ENCODE measurements at regions not wholly inside any gene's neighbourhood (a gene's known extent, or its start where the extent isn't known, plus 50 kb on each side); places are given as distances from the start of the nearest gene placed in this dataset.

DNA sequence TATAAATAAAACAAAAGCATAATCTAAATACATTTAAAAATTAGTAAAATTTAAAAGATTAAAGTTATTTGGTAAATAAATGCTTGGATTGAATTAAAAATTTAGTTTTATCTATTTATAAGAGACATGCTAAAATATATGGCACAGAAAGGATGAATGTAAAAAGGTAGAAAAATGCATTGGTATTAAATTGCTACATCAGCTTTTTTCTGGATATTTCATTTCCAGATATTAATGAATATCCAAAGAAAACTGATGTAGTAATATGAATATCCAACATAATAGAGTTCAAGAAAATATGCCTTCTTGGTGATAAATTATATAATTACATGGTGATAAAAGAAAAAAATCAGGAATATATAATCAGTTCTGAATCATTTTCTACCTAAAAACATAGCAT is 1743.9 kb downstream of the RPA4 start:
- H3K9me3 ChIP-seq = no peaks in the 10 kb centered on the region
- intact Hi-C loops (cut with DNase I) = no loop called here
- no peaks in the 10 kb centered on the region for H3K27me3 ChIP-seq
- TF ChIP-seq, protein P1, sequence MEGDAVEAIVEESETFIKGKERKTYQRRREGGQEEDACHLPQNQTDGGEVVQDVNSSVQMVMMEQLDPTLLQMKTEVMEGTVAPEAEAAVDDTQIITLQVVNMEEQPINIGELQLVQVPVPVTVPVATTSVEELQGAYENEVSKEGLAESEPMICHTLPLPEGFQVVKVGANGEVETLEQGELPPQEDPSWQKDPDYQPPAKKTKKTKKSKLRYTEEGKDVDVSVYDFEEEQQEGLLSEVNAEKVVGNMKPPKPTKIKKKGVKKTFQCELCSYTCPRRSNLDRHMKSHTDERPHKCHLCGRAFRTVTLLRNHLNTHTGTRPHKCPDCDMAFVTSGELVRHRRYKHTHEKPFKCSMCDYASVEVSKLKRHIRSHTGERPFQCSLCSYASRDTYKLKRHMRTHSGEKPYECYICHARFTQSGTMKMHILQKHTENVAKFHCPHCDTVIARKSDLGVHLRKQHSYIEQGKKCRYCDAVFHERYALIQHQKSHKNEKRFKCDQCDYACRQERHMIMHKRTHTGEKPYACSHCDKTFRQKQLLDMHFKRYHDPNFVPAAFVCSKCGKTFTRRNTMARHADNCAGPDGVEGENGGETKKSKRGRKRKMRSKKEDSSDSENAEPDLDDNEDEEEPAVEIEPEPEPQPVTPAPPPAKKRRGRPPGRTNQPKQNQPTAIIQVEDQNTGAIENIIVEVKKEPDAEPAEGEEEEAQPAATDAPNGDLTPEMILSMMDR (IDR thresholded peaks at IDR 0.05) = no peak
- no peak for TF ChIP-seq POLR2AphosphoS5 (IDR thresholded peaks at IDR 0.05)
- no peak for TF ChIP-seq EP300 (IDR thresholded peaks at IDR 0.05)
- no peak for TF ChIP-seq POLR2A (IDR thresholded peaks at IDR 0.05; ENCODE audit: low read depth)
- H3K4me1 ChIP-seq = no peaks in the 10 kb centered on the region
- H3K4me3 ChIP-seq = no peak overlapping the region
- DNase-seq (ENCODE audit: extremely low spot score) = no peak
- no peak overlapping the region for H3K27ac ChIP-seq (replicated peaks in 1 of 4)
- H3K36me3 ChIP-seq = no peaks in the 10 kb centered on the region

DNA sequence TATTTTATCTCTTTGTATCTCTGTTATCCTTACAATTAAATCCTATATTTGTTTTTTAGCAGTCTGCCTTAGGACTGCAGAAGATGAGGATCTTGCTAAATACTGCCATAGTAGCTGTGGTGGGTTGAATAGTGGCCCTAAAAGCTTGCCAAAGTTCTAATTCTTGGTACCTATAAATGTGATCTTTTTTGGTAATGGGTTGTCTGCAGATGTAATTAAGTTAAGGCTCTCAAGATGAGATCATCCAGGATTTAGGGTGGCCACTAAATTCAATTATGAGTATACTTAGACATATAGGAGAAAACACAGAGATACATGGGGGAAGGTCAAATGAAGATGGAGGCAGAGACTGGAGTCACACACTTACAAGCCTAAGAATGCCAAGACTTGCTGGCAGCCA is 1753.7 kb downstream of the RPA4 start:
- H3K4me3 ChIP-seq = no peak overlapping the region
- no peaks in the 10 kb centered on the region for H3K36me3 ChIP-seq
- no peak overlapping the region for H3K27ac ChIP-seq (replicated peaks in 1 of 4)
- intact Hi-C loops (cut with DNase I) = no loop called here
- DNase-seq (ENCODE audit: extremely low spot score) = no peak
- no peaks in the 10 kb centered on the region for H3K27me3 ChIP-seq
- no peaks in the 10 kb centered on the region for H3K4me1 ChIP-seq
- peaks cover 0 to 5% (median 0%) of the 10 kb centered on the region in 4 donors for H3K9me3 ChIP-seq
- TF ChIP-seq POLR2AphosphoS5 (IDR thresholded peaks at IDR 0.05) = no peak
- TF ChIP-seq, protein P1 (IDR thresholded peaks at IDR 0.05) = no peak

DNA sequence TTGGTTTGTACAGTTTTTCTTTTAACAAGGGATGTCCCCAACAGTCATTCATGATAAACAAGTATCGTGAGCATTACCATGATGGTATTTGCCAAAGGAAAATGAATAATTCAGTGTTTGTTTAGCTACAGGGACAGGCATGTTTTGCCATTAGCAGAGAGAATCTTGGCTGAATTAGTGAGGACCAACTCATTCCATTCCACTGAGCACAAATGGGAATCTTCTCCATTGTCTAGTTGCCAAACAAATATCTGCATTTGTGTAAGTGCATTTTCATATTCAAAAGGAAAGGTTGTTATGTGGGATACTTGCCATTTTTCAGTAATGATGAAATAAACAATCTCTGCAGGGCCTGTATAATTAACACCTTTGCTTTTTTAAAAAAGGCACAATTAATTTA is 1762.6 kb downstream of the RPA4 start:
- intact Hi-C loops (cut with DNase I) = no loop called here
- no peaks in the 10 kb centered on the region for H3K9me3 ChIP-seq
- H3K27me3 ChIP-seq = no peaks in the 10 kb centered on the region
- H3K27ac ChIP-seq (replicated peaks in 1 of 4) = no peak overlapping the region
- TF ChIP-seq POLR2A (IDR thresholded peaks at IDR 0.05; ENCODE audit: low read depth) (no peak), POLR2AphosphoS5 (IDR thresholded peaks at IDR 0.05) (no peak)
- H3K4me3 ChIP-seq = no peak overlapping the region
- H3K4me1 ChIP-seq = no peaks in the 10 kb centered on the region
- H3K36me3 ChIP-seq = no peaks in the 10 kb centered on the region
- no peak for DNase-seq (ENCODE audit: extremely low spot score)
- WGBS = 83% methylated on average over 1 of the region's 1 CpG

DNA sequence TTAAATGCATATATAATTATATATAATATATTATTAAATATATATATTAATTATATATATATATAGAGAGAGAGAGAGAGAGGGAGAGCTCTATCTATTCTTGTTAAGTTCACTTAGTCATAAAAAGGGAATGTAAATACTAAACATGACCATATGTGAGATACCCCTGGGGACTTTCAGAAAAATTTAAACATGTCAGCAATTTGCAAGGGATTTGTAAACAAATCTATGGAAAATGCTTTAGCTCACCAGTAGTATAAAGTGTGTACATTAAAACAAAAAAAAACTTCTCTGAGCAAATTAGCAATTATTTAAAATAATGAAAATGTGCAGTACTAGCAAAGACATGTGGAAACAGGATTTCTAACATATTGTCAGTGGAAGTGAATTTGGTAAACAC is 1755.5 kb downstream of the PCDH19 start:
- intact Hi-C loops (cut with DNase I) = no loop called here
- Histone ChIP-seq H3K4me3 (no peak overlapping the region), H3K9me3 (no peaks in the 10 kb centered on the region), H3K27me3 (no peaks in the 10 kb centered on the region), H3K36me3 (no peaks in the 10 kb centered on the region), H3K27ac (replicated peaks in 1 of 4) (no peak overlapping the region), H3K4me1 (no peaks in the 10 kb centered on the region)
- TF ChIP-seq EP300 (IDR thresholded peaks at IDR 0.05) = no peak
- TF ChIP-seq POLR2AphosphoS5 (IDR thresholded peaks at IDR 0.05) = no peak
- TF ChIP-seq, protein P1 (IDR thresholded peaks at IDR 0.05) = no peak
- no peak for TF ChIP-seq POLR2A (IDR thresholded peaks at IDR 0.05; ENCODE audit: low read depth)
- DNase-seq (ENCODE audit: extremely low spot score) = no peak

Small RNA genes lying in the stretch of these regions (small RNA-seq; reads per million reads assigned to genes)
- gene AL357312.1 = 0 reads per million in 3 donors

Measured in esophagus muscularis mucosa (tissue), 4 donors.